SK-N-SH treated with all-trans-retinoic acid at 6 μM for 48 hours (cell line): ENCODE measurements at regions not wholly inside any gene's neighbourhood (a gene's known extent, or its start where the extent isn't known, plus 50 kb on each side); places are given as distances from the start of the nearest gene placed in this dataset.

Experiments used
- ATAC-seq: fragments of 200-7000 bp; cut with Tn5 transposase; 3 replicates; pipeline ENCODE4 v1.9.1; 2020; ENCODE audit warnings: mild to moderate bottlenecking, moderate library complexity
- ARNTL ChIP-seq: fragments of 450-650 bp; formaldehyde crosslinking; IDR thresholded peaks from 2 replicates; pipeline ENCODE4 v1.5.0; 2020; ENCODE audit warnings: low read depth, mild to moderate bottlenecking, moderate library complexity, borderline replicate concordance
- CREB5 ChIP-seq: fragments of 250-450 bp; sonication (Bioruptor Pico); IDR thresholded peaks from 2 replicates; pipeline ENCODE4 v1.5.1; 2020; ENCODE audit warnings: low read depth, mild to moderate bottlenecking, moderate library complexity
- CSDC2 ChIP-seq: fragments of 250-450 bp; sonication (Bioruptor Pico); IDR thresholded peaks from 2 replicates; pipeline ENCODE4 v1.5.0; 2020; ENCODE audit warnings: mild to moderate bottlenecking, moderate library complexity
- GLIS3 ChIP-seq: fragments of 250-450 bp; sonication (Bioruptor Pico); IDR thresholded peaks from 2 replicates; pipeline ENCODE4 v1.5.0; 2020; ENCODE audit warnings: mild to moderate bottlenecking, moderate library complexity
- ISL1 ChIP-seq: fragments of 250-450 bp; sonication (Bioruptor Pico); IDR thresholded peaks from 2 replicates; pipeline ENCODE4 v2.1.2; 2022; ENCODE audit warnings: mild to moderate bottlenecking, moderate library complexity
- OSR1 ChIP-seq: fragments of 250-450 bp; sonication (Bioruptor Pico); IDR thresholded peaks from 2 replicates; pipeline ENCODE4 v1.8.0; 2022; ENCODE audit warnings: moderate library complexity, mild to moderate bottlenecking, inconsistent platforms
- PPARA ChIP-seq: fragments of 250-450 bp; sonication (Bioruptor Pico); IDR thresholded peaks from 2 replicates; pipeline ENCODE4 v1.5.0; 2020; ENCODE audit warnings: mild to moderate bottlenecking, borderline replicate concordance
- RARB ChIP-seq: fragments of 250-450 bp; sonication (Bioruptor Pico); IDR thresholded peaks from 2 replicates; pipeline ENCODE4 v1.8.0; 2021; ENCODE audit warnings: mild to moderate bottlenecking, moderate library complexity
- SNAI2 ChIP-seq: fragments of 250-450 bp; sonication (Bioruptor Pico); IDR thresholded peaks from 2 replicates; pipeline ENCODE4 v1.5.0; 2020; ENCODE audit warnings: mild to moderate bottlenecking, moderate library complexity
- TOX ChIP-seq: fragments of 250-450 bp; sonication (Bioruptor Pico); IDR thresholded peaks from 2 replicates; pipeline ENCODE4 v1.8.0; 2021; ENCODE audit warnings: mild to moderate bottlenecking, moderate library complexity, borderline replicate concordance
- TSHZ2 ChIP-seq: fragments of 250-450 bp; sonication (Bioruptor Pico); IDR thresholded peaks from 2 replicates; pipeline ENCODE4 v1.5.0; 2020; ENCODE audit warnings: mild to moderate bottlenecking, moderate library complexity
- ZC3H10 ChIP-seq: fragments of 250-450 bp; sonication (Bioruptor Pico); IDR thresholded peaks from 2 replicates; pipeline ENCODE4 v1.5.1; 2021; ENCODE audit warnings: mild to moderate bottlenecking, moderate library complexity
- ZFP3 ChIP-seq: fragments of 250-450 bp; sonication (Bioruptor Pico); IDR thresholded peaks from 2 replicates; pipeline ENCODE4 v1.5.0; 2020; ENCODE audit warnings: mild to moderate bottlenecking, moderate library complexity
- ZFP30 ChIP-seq: fragments of 450-650 bp; formaldehyde crosslinking; IDR thresholded peaks from 2 replicates; pipeline ENCODE4 v1.5.0; 2022; ENCODE audit warnings: mild to moderate bottlenecking, moderate library complexity
- ZNF565 ChIP-seq: fragments of 450-650 bp; formaldehyde crosslinking; conservative IDR thresholded peaks from 2 replicates; pipeline ENCODE4 v1.5.0; 2020; ENCODE audit warnings: low read depth, mild to moderate bottlenecking, moderate library complexity
- ZNF8 ChIP-seq: fragments of 450-650 bp; formaldehyde crosslinking; IDR thresholded peaks from 2 replicates; pipeline ENCODE4 v1.5.0; 2020; ENCODE audit warnings: mild to moderate bottlenecking, moderate library complexity
- TF ChIP-seq, protein P1 (sequence below): fragments of 250-450 bp; sonication (Bioruptor Pico); IDR thresholded peaks from 2 replicates; pipeline ENCODE4 v1.8.0; 2020; ENCODE audit warnings: mild to moderate bottlenecking, moderate library complexity, borderline replicate concordance
- TF ChIP-seq, protein P2 (sequence below): fragments of 250-450 bp; sonication (Bioruptor Pico); IDR thresholded peaks from 2 replicates; pipeline ENCODE4 v1.5.1; 2021; ENCODE audit warnings: mild to moderate bottlenecking, moderate library complexity
- TF ChIP-seq, protein P3 (sequence below): fragments of 250-450 bp; sonication (Bioruptor Pico); IDR thresholded peaks from 2 replicates; pipeline ENCODE4 v1.8.0; 2021; ENCODE audit warnings: low read depth, mild to moderate bottlenecking, moderate library complexity, borderline replicate concordance

DNA sequence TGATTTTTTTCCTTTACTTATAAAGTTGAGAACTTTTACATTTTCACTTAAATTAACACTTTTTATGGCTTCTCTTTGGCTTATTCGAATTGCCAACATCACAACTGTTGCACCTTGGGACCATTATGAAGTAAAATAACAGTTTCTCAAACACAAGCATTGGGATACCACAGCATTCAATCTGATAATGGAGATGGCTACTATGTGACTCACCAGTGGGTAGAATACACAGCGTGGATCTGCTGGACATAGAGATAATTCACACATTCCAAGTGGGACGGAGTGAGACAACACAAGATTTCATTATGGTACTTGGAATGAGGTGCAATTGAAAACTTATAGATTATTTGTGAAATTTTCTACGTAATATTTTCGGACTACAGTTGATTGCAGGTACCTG lies 68.0 kb downstream of the ADAMTS1 start:
- ATAC-seq = no peak
- TF ChIP-seq ZFP30 (CRISPR knock-in tag) = no peak
- TF ChIP-seq, protein P1, sequence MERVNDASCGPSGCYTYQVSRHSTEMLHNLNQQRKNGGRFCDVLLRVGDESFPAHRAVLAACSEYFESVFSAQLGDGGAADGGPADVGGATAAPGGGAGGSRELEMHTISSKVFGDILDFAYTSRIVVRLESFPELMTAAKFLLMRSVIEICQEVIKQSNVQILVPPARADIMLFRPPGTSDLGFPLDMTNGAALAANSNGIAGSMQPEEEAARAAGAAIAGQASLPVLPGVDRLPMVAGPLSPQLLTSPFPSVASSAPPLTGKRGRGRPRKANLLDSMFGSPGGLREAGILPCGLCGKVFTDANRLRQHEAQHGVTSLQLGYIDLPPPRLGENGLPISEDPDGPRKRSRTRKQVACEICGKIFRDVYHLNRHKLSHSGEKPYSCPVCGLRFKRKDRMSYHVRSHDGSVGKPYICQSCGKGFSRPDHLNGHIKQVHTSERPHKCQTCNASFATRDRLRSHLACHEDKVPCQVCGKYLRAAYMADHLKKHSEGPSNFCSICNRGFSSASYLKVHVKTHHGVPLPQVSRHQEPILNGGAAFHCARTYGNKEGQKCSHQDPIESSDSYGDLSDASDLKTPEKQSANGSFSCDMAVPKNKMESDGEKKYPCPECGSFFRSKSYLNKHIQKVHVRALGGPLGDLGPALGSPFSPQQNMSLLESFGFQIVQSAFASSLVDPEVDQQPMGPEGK (CRISPR knock-in tag) = no peak
- no peak for TF ChIP-seq ZNF8 (CRISPR knock-in tag)
- no peak for TF ChIP-seq ARNTL (CRISPR knock-in tag)
- TF ChIP-seq ZC3H10 (CRISPR knock-in tag) = no peak
- no peak for TF ChIP-seq GLIS3 (CRISPR knock-in tag)
- TF ChIP-seq ZFP3 (CRISPR knock-in tag) = no peak
- TF ChIP-seq, protein P2, sequence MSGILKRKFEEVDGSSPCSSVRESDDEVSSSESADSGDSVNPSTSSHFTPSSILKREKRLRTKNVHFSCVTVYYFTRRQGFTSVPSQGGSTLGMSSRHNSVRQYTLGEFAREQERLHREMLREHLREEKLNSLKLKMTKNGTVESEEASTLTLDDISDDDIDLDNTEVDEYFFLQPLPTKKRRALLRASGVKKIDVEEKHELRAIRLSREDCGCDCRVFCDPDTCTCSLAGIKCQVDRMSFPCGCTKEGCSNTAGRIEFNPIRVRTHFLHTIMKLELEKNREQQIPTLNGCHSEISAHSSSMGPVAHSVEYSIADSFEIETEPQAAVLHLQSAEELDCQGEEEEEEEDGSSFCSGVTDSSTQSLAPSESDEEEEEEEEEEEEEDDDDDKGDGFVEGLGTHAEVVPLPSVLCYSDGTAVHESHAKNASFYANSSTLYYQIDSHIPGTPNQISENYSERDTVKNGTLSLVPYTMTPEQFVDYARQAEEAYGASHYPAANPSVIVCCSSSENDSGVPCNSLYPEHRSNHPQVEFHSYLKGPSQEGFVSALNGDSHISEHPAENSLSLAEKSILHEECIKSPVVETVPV = no peak
- TF ChIP-seq ZNF565 = no peak
- no peak for TF ChIP-seq CSDC2
- TF ChIP-seq RARB = no peak
- TF ChIP-seq, all 23 proteins: peak for 0

DNA sequence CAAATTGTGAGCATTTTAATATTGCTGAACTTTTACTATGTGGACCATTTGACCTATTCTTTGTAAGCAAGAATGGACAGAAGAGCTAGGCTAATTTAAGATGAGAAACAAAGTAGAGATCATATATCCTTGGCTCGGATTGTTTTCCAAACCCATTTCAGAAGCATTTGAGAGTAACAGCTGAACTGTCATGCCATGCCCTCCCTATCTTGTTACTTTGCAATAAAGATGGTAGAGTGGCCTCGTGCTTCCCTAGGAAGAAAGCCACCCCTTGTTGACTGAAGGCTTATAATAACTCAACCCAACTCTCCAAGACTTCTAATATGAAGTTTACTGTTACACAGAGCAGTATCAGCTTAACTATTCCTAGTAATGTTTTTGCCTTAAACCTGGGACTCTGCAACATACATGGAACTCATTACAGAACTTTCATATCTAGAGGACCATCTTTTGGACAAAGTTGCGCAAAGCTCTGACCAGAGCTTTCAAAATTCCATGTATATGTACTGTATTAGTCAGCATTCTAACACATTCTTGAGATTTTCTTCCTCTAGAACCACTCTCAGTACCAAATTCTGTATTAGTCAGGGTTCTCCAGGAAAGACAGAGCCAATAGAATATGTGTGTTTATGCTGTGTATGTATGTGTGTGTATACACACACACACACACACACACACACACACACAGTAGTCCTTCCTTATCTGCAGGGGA lies 68.7 kb downstream of the ADAMTS1 start:
- peak; percentile 35; the same call in 2 of the 3 replicates for ATAC-seq
- 0 out of 2 replicates have a peak, but pooled peaks have one; percentile 23 for TF ChIP-seq ISL1 (CRISPR knock-in tag)
- TF ChIP-seq OSR1 = no peak
- no peak for TF ChIP-seq SNAI2
- TF ChIP-seq ZNF8 (CRISPR knock-in tag) = no peak
- no peak for TF ChIP-seq ARNTL (CRISPR knock-in tag)
- TF ChIP-seq, protein P3, sequence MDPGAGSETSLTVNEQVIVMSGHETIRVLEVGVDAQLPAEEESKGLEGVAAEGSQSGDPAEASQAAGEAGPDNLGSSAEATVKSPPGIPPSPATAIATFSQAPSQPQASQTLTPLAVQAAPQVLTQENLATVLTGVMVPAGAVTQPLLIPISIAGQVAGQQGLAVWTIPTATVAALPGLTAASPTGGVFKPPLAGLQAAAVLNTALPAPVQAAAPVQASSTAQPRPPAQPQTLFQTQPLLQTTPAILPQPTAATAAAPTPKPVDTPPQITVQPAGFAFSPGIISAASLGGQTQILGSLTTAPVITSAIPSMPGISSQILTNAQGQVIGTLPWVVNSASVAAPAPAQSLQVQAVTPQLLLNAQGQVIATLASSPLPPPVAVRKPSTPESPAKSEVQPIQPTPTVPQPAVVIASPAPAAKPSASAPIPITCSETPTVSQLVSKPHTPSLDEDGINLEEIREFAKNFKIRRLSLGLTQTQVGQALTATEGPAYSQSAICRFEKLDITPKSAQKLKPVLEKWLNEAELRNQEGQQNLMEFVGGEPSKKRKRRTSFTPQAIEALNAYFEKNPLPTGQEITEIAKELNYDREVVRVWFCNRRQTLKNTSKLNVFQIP (CRISPR knock-in tag) = no peak

GRCh38 chr21:26773058-26773457 lies 72.2 kb downstream of the ADAMTS1 start:
- no peak for ATAC-seq
- no peak for TF ChIP-seq OSR1
- TF ChIP-seq ARNTL (CRISPR knock-in tag) = no peak
- TF ChIP-seq ZFP30 (CRISPR knock-in tag) = no peak
- no peak for TF ChIP-seq RARB
- no peak for TF ChIP-seq CREB5 (CRISPR knock-in tag)
- no peak for TF ChIP-seq TSHZ2 (CRISPR knock-in tag)
- TF ChIP-seq ISL1 (CRISPR knock-in tag) = no peak
- no peak for TF ChIP-seq ZNF565
- TF ChIP-seq PPARA = no peak
- no peak for TF ChIP-seq TOX (CRISPR knock-in tag)
- TF ChIP-seq, protein P2 = no peak
- TF ChIP-seq ZC3H10 (CRISPR knock-in tag) = no peak
- no peak for TF ChIP-seq ZNF8 (CRISPR knock-in tag)
- TF ChIP-seq, all 23 proteins: peak for 0
